GM21423 (cell line): ENCODE measurements at regions not wholly inside any gene's neighbourhood (a gene's known extent, or its start where the extent isn't known, plus 50 kb on each side); places are given as distances from the start of the nearest gene placed in this dataset.
"Not testable (repeated sequence)": the region's sequence is repeated elsewhere in the genome, so short reads cannot be mapped to it uniquely, and the experiment has no call there.

Experiments used
- ATAC-seq: cut with Tn5 transposase; IDR thresholded peaks from one replicate; pipeline ENCODE4 v1.9.1; 2021; ENCODE audit warnings: mild to moderate bottlenecking, moderate library complexity; ENCODE audit not compliant: unreplicated experiment

DNA sequence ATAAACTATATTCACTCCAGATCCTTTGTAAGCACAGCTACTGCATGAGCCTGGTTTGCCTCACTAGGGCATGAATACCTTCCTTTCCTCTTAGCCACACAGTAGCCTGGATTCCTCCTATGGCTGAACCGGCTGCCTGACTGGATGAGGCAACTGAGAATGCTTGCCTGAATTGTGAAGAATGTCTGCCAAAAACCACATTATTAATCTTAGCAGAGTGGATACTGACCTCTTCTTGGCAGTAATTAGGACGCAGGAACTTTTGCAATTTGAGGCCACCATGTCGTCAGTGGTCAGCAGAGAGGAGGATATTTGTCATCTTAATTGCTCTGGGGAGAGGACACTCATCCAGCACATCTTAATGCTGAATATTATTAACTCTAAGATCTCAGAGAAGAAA lies 651.8 kb upstream of the GOT2 start:
- no peak for ATAC-seq

- ATAC-seq, result no peak
Observed at GRCh38 chr16:59385491-59385890, 651.4 kb upstream of the GOT2 start.

GRCh38 chr16:59373632-59374031 lies 639.5 kb upstream of the GOT2 start:
- no peak for ATAC-seq

DNA sequence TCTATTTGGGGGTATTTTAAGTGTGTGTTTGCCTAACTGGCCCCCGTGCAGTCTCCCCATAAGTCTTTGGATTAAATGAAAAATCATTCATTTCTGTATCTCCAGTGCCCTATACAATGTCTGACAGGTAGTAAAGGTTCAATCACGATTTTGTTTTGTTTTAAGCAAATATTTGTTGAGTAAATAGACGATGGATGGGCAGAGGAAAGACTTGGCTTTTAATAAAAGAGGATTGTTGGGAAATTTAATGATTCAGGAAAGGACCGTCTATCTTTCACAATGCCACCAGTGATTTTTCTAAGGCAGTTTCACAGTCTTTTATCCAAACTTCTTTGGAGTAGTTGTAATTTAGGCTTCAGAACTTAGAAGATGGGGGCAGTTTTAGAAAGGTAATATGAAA lies 636.6 kb upstream of the GOT2 start:
- ATAC-seq, result no peak

GRCh38 chr16:59369523-59369922 lies 635.4 kb upstream of the GOT2 start:
- no peak for ATAC-seq

DNA sequence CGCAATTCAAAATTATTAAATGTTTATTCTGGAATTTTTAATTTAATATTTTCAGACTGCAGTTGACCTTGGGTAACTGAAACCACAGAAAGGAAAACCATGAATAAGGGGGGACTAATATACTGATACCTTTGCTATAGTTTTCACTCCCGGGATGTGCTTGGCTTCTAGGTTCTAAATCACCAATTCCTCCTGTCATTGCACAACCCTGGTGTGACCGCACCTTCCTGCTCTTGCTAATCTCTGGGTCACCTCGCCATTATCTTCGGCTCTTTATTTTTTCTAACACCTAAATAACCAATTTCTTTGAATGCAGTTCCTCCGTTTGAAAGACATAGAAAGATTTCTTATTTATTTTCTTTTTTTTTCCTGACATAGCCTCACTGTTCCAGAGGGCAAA lies 634.5 kb upstream of the GOT2 start:
- no peak for ATAC-seq

GRCh38 chr16:59356709-59357108 lies 622.6 kb upstream of the GOT2 start:
- no peak for ATAC-seq

GRCh38 chr16:59356144-59356543 lies 622.0 kb upstream of the GOT2 start:
- no peak for ATAC-seq

- ATAC-seq, result no peak
Observed at GRCh38 chr16:59355704-59356103, 621.6 kb upstream of the GOT2 start.

DNA sequence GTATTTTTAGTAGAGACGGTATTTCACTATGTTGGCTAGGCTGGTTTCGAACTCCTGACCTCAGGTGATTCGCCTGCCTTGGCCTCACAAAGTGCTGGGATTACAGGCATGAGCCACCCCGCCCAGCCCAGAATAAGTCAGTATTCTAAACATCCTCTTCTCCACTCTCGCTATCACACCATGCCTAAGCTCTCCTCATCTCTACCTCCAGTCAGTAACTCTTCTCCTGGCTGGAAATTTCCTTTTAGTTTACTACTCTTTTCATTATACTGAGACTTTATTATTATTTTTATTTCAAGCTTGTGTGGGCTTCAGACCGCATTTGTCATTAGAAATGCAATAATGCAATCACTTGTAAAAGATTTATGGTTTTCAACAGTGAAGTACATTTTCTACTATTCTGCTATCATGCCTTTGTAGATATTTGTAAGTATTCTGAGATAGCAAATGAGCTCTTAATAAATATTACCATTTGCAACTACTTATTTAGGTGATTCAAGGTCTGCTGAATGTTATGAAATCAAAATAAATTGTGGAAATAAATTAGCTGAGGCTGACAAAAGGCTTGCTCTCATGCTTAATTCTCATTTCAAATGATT lies 617.3 kb upstream of the GOT2 start:
- ATAC-seq, result no peak

DNA sequence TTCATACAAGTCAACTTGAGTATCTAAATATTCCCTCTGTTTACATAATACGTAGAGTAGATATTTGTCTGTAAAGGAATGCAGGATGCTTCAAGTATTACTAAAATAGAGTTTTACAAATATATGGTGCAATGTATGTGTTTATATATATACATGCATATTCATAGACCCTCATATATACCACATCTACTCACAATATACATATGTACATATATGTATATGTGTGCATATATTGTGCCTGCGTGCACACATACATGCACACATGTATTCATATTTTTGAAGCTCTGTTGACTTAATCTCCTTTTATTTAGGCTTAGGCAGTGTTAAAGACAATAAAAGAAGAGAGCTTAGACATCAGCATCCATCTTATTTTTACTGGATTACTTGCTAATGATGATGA lies 616.6 kb upstream of the GOT2 start:
- no peak for ATAC-seq

DNA sequence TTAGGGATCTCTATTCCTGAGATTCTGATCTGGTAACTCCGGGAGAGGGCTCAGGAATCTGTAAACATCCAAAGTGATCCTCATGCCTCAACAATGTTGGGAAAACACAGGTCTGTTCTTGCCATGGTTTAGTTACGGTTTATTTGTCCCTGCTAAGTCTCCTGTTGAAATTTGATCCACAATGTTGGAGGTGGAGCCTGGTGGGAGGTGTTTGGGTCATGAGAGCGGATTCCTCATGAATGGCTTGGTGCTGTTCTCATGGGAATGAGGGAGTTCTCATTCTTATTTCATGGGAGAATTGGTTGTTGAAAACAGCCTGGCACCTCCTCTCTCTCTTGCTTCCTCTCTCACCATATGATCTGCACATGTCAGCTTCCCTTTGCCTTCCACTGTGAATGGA lies 608.6 kb upstream of the GOT2 start:
- ATAC-seq, result no peak

DNA sequence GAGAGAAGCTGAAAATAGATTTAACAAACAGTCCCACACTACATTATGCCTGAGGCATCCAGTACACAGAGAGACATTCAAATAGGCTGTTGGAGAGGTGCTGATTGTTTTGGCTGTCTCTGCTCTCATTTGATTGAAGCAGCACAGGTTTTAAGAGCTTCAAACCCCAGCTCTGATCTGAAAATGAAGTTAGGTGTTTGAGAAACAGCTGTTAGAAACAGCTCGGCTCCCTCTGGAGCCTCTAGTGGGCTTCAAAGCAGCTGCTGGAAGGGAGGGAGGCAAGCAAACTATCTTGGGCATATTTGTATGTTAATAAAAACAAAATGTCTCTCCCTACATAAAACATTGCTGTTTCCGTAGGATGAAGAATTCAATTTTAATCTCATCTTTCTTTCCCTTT lies 607.3 kb upstream of the GOT2 start:
- no peak for ATAC-seq

- no peak for ATAC-seq
Observed at GRCh38 chr16:59339871-59340270, 605.8 kb upstream of the GOT2 start.

DNA sequence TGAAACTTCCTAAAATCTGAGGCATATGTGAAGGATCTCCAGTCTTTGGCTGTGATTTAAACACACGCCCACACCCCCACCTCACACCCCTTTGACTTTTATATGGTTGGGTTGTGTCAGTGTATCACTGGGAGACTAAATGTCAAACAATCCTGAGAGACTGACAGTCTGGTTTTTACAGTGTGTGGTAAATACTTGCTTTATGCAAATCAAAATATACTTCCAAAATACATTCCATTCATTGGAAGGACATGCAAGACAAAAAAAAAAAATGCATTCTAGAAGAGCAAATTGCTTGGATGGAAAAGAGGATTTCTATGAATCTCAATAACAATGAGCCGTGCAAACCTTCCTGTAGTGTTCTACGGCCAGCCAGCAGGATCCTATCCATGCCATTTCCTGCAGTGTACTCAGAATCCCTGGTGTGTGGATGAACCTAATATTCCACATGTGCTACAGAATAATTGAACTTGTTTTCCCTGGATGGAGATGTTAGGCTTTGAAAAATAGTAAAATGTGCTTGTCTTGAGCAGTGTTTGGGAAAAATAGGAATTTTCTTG lies 602.1 kb upstream of the GOT2 start:
- ATAC-seq, result no peak

DNA sequence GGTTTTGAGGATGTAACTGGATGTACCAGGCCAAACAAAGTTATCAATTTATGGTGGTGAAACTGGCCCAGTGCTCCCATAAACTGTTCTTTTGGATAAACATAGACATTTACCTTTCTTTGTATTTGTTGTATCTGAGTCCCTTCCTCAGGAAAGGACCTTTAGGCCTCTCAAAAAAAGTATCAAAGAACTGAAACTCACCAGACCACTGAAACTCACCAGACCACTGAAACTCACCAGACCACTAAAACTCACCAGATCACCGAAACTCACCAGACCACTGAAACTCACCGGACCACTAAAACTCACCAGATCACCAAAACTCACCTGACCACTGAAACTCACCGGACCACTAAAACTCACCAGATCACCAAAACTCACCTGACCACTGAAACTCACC lies 597.6 kb upstream of the GOT2 start:
- not testable (repeated sequence) for ATAC-seq

GRCh38 chr16:59330019-59330670 lies 596.0 kb upstream of the GOT2 start:
- no peak for ATAC-seq

DNA sequence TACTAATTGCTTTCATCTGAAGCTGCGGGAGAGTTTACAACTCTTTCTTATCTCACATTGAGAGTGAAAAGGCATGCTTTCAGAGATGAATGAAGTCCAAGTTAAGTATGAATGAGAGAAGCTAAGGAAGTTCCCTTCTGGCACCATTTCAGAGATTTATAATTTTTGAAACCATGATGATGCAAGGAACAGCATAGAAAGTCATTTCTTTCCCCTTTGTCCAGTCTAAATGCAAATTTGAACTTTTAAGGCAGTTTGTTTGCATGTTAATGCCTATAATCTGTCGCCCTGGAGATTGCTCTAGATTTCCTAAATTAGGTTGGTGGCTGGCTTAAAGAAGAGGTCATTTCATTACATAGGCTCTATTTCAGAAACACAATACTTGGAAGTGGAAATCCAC lies 594.8 kb upstream of the GOT2 start:
- ATAC-seq, result no peak

DNA sequence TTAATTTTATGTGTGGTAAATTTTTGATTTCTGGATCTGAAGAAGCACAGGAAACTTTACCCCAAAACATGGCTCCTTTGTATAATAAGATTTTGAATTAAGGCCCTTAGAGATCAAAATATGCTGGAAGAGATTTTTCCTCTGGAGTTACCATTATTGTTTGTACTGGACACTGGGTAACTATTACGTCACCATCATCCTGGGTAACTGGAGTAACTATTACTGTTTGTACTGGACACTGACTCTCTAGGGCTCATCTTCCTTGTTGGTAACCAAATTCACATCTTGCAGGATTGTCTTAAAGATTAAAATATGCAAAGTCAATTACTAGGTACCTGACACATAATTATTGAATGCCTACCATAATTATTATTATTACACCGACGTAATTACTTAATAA lies 593.8 kb upstream of the GOT2 start:
- no peak for ATAC-seq

DNA sequence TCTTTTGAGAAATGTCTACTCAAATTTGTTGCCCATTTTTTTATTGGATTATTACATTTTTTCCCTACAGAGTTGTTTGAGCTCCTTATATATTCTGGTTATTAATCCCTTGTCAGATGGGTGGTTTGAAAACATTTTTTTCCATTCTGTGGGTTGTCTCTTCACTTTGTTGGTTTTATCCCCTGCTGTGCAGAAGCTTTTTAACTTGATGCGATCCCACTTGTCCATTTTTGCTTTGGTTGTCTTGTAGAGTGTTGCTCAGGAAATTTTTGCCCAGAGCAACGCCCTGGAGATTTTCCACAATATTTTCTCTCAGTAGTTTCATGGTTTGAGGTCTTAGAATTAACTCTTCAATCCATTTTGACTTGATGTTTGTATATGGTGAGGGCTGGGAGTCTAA lies 592.8 kb upstream of the GOT2 start:
- ATAC-seq, result no peak

GRCh38 chr16:59324462-59324861 lies 590.3 kb upstream of the GOT2 start:
- no peak for ATAC-seq

- no peak for ATAC-seq
Observed at GRCh38 chr16:59320657-59321056, 586.5 kb upstream of the GOT2 start.

- no peak for ATAC-seq
Observed at GRCh38 chr16:59319871-59320270, 585.8 kb upstream of the GOT2 start.
